Lower leg skin (tissue), 4 donors: ENCODE measurements at regions not wholly inside any gene's neighbourhood (a gene's known extent, or its start where the extent isn't known, plus 50 kb on each side); places are given as distances from the start of the nearest gene placed in this dataset.

ENCODE experiments used
- DNase-seq, 2 donors: peaks; one replicate each; pipeline ENCODE4 v3.0.0-alpha.2; 2019; ENCODE audit warnings: low spot score in 2 of 2
- H3K4me3 ChIP-seq: fragments of 200-600 bp; sonication (generic); 2 replicates; pipeline ENCODE4 v1.5.1; 2017; ENCODE audit warnings: mild to moderate bottlenecking, low read depth; ENCODE audit not compliant: poor library complexity, severe bottlenecking
- POLR2A ChIP-seq, 2 donors: fragments of 450-650 bp; IDR thresholded peaks; one replicate each; pipeline ENCODE4 v1.6.1; 2016 to 2017; ENCODE audit warnings: antibody characterized with exemption in 2 of 2, mild to moderate bottlenecking in 1 of 2, moderate library complexity in 1 of 2
- WGBS, 2 donors: methylation state at CpG; one replicate each; pipeline ENCODE4 v1.1.5; 2018; 5-methylcytosine and 5-hydroxymethylcytosine counted together
- intact Hi-C: fragments of 100-400 bp; cut with DNase I; formaldehyde crosslinking; loops from one replicate; pipeline ENCODE4 v1.15.0; 2023; ENCODE audit warnings: low total_unique reads
- TF ChIP-seq, protein P1 (sequence below), 3 donors: fragments of 450-650 bp; IDR thresholded peaks; one replicate each; pipeline ENCODE4 v1.5.1; 2016; ENCODE audit warnings: antibody characterized with exemption in 3 of 3, mild to moderate bottlenecking in 3 of 3, moderate library complexity in 2 of 3

- intact Hi-C loops = no loop called here
- 57 to 66% methylated on average over 8 of the region's 8 CpGs for WGBS, 2 donors
- no peak overlapping the region for H3K4me3 ChIP-seq
- TF ChIP-seq POLR2A (IDR thresholded peaks at IDR 0.05) = no peak
- TF ChIP-seq, protein P1, sequence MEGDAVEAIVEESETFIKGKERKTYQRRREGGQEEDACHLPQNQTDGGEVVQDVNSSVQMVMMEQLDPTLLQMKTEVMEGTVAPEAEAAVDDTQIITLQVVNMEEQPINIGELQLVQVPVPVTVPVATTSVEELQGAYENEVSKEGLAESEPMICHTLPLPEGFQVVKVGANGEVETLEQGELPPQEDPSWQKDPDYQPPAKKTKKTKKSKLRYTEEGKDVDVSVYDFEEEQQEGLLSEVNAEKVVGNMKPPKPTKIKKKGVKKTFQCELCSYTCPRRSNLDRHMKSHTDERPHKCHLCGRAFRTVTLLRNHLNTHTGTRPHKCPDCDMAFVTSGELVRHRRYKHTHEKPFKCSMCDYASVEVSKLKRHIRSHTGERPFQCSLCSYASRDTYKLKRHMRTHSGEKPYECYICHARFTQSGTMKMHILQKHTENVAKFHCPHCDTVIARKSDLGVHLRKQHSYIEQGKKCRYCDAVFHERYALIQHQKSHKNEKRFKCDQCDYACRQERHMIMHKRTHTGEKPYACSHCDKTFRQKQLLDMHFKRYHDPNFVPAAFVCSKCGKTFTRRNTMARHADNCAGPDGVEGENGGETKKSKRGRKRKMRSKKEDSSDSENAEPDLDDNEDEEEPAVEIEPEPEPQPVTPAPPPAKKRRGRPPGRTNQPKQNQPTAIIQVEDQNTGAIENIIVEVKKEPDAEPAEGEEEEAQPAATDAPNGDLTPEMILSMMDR (IDR thresholded peaks at IDR 0.05) = no peak
- DNase-seq = no peak
Measured at GRCh38 chr3:14297305-14297704, 105.1 kb upstream of the SLC6A6 start.

DNA sequence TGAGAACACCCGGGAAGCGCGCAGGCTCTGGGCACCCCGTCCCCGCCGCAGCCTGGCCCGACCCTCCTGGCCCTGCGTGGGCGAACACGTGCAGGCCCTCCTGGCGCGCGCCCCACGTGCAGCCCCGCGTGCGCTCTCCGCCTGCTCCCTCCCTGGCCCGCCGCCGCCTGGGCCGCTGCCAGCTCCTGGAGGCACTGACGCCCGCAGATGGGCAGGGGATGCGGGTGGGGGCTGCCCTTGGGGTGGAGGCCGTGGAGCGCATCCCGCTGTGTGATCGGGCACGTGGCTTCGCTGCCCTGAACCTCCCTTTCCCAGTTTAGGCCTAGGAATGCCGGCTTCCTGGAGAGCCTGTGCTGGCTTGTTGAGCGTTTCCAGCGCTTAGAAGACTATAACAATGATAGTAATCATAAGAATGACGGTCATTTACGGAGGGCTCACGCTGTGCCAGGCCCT, 104.6 kb upstream of the SLC6A6 start:
- 48 to 52% methylated on average over 20 to 22 of the region's 37 CpGs for WGBS, 2 donors
- DNase-seq = peak in 1 of 2 donors; percentile 25
- intact Hi-C loops = no loop called here
- TF ChIP-seq, protein P1 (IDR thresholded peaks at IDR 0.05) = no peak
- no peak for TF ChIP-seq POLR2A (IDR thresholded peaks at IDR 0.05)
- no peak overlapping the region for H3K4me3 ChIP-seq

DNA sequence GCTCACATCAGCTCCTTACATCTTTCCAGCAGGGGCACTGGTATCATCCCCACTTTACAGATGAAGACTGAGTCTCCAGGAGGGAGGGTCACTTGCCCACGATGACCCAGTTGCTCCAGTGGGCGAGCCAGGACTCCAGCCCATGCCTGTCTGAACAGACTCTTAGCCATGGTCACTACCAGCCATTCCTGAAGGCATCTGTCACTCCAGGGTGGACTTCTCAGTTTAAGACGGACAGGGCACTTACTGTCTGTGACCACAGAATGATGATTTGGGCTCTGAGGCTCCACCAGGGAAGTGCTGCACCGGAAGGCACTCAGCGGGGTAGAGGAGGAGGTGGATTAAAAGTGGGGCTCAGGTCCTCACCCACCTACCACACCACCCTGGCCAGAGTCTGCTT, 104.0 kb upstream of the SLC6A6 start:
- no peak for TF ChIP-seq POLR2A (IDR thresholded peaks at IDR 0.05)
- TF ChIP-seq, protein P1 (IDR thresholded peaks at IDR 0.05) = no peak
- intact Hi-C loops = no loop called here
- no peak for DNase-seq
- no peak overlapping the region for H3K4me3 ChIP-seq
- 90 to 96% methylated on average over 5 of the region's 5 CpGs for WGBS, 2 donors

DNA sequence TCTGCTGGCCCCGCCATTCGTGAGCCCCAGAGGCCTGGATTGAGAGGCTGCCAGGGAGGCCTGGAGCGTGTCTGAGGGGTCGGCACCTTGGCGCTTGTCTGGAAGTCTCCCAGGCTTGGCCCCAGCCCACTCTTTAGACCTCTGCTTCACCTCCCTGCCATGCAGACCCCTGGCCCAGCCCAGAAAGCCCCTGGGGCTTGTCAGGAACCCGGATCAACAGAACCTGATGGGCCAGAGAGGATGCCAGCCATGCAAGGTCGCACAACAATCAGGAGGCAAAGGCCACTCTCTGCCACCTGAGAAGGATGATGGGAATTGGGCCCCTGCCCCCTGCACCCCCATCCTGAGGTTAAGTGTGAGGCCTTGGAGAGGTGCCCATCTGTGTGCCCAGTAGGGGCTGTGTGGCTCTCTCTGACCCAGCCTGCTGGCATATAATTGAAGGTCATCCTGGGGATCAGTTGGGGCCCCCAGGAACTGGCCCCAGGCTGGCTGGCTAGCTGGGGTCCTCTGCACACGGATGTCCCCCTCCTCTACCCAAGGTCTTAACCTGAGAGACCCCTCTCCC, 103.3 kb upstream of the SLC6A6 start:
- DNase-seq = no peak
- 83 to 90% methylated on average over 8 of the region's 8 CpGs for WGBS, 2 donors
- intact Hi-C loops = no loop called here
- no peak for TF ChIP-seq POLR2A (IDR thresholded peaks at IDR 0.05)
- TF ChIP-seq, protein P1 (IDR thresholded peaks at IDR 0.05) = no peak
- no peak overlapping the region for H3K4me3 ChIP-seq

DNA sequence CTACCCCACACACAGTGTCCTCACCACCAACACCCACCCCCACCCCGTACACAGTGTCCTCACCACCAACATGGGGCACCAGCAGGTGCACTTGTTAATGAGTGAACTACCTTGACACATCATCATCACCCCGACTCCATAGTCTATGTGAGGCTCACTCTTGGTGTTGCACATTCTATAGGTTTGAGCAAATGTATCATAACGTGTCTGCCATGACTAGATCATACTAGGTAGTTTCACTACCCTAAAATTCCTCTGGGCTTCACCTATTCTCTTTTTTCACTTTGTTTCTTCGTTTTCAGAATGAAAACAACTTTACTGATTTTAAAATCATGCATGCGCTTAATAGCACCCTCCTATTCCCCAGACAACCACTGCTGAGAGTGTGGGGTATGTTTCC, 102.6 kb upstream of the SLC6A6 start:
- 89% methylated on average over 5 of the region's 5 CpGs for WGBS, 2 donors
- TF ChIP-seq POLR2A (IDR thresholded peaks at IDR 0.05) = no peak
- TF ChIP-seq, protein P1 (IDR thresholded peaks at IDR 0.05) = no peak
- DNase-seq = no peak
- intact Hi-C loops = no loop called here
- no peak overlapping the region for H3K4me3 ChIP-seq
